Smooth muscle cell (in vitro differentiated cells): ENCODE measurements at regions not wholly inside any gene's neighbourhood (a gene's known extent, or its start where the extent isn't known, plus 50 kb on each side); places are given as distances from the start of the nearest gene placed in this dataset.

Experiments used
- DNase-seq: peaks from one replicate; lab custom pipeline; 2025; ENCODE audit not compliant: unreplicated experiment; lab: John Stamatoyannopoulos, UW
- H2AFZ ChIP-seq: fragments of 200-600 bp; sonication (generic); 2 replicates; pipeline ENCODE4 v1.6.0; 2016; ENCODE audit warnings: antibody characterized with exemption, low read depth, mild to moderate bottlenecking
- H3F3A ChIP-seq: fragments of 200-600 bp; sonication (generic); 2 replicates; pipeline ENCODE4 v1.6.0; 2017; ENCODE audit warnings: antibody characterized with exemption, low read depth
- H3K27ac ChIP-seq: fragments of 200-600 bp; sonication (generic); 2 replicates; pipeline ENCODE4 v1.5.1; 2016; ENCODE audit warnings: low read depth, mild to moderate bottlenecking
- H3K27me3 ChIP-seq: fragments of 200-600 bp; sonication (generic); 2 replicates; pipeline ENCODE4 v1.6.1; 2016; ENCODE audit warnings: low read depth, mild to moderate bottlenecking
- H3K36me3 ChIP-seq: fragments of 200-600 bp; sonication (generic); 2 replicates; pipeline ENCODE4 v1.5.1; 2016; ENCODE audit warnings: low read depth
- H3K4me1 ChIP-seq: fragments of 200-600 bp; sonication (generic); 2 replicates; pipeline ENCODE4 v1.5.1; 2016; ENCODE audit warnings: low read depth
- H3K4me2 ChIP-seq: fragments of 200-600 bp; sonication (generic); 2 replicates; pipeline ENCODE4 v1.6.0; 2016; ENCODE audit warnings: mild to moderate bottlenecking
- H3K4me3 ChIP-seq: fragments of 200-600 bp; sonication (generic); 2 replicates; pipeline ENCODE4 v1.5.1; 2016; ENCODE audit warnings: mild to moderate bottlenecking
- H3K79me2 ChIP-seq: fragments of 200-600 bp; sonication (generic); 2 replicates; pipeline ENCODE4 v1.6.0; 2016; ENCODE audit warnings: low read depth, mild to moderate bottlenecking
- H3K9ac ChIP-seq: fragments of 200-600 bp; sonication (generic); 2 replicates; pipeline ENCODE4 v1.6.0; 2016; ENCODE audit warnings: low read depth
- H3K9me3 ChIP-seq: fragments of 200-600 bp; sonication (generic); replicated peaks from 2 replicates; pipeline ENCODE4 v1.5.1; 2016; ENCODE audit warnings: low read depth
- H4K20me1 ChIP-seq: fragments of 200-600 bp; sonication (generic); 2 replicates; pipeline ENCODE4 v1.6.0; 2016; ENCODE audit warnings: low read depth
- WGBS: methylation state at CpG from one replicate; pipeline ENCODE4 v1.1.7; 2016; ENCODE audit warnings: low lambda C conversion rate; 5-methylcytosine and 5-hydroxymethylcytosine counted together
- TF ChIP-seq, protein P1 (sequence below): fragments of 200-600 bp; sonication (generic); IDR thresholded peaks from 2 replicates; pipeline ENCODE4 v1.5.1; 2017; ENCODE audit warnings: borderline replicate concordance, mild to moderate bottlenecking, antibody characterized with exemption; ENCODE audit not compliant: insufficient read depth, poor library complexity, severe bottlenecking

DNA sequence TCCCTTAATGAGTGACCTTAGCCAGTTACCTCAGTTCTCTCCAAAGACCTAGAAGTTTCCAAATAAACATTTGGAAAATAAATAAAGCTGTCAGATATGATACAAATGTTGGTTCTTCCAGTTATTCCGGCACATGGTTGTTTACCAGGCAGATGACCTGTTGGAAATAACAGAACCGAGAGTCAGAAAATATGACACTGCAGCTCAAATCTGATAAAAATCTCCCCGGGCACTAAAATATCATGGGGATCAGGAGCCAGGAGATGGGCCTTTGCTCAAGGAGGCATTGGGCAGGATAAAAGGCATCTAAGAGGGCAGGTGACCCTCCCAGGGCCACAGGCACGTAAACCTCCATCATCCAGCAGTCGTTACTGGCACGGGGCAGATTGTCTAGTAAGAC lies 164.0 kb upstream of the LYZL1 start:
- Histone ChIP-seq H4K20me1 (no peaks in the 10 kb centered on the region), H2AFZ (no peak overlapping the region), H3K4me2 (no peak overlapping the region), H3K4me1 (peaks cover 8% of the 10 kb centered on the region), H3K36me3 (no peaks in the 10 kb centered on the region), H3K9me3 (no peaks in the 10 kb centered on the region), H3K4me3 (no peak overlapping the region), H3K27ac (no peak overlapping the region), H3K79me2 (peaks cover 18% of the 10 kb centered on the region), H3F3A (peaks cover 20% of the 10 kb centered on the region), H3K27me3 (no peaks in the 10 kb centered on the region), H3K9ac (no peak overlapping the region)
- TF ChIP-seq, protein P1, sequence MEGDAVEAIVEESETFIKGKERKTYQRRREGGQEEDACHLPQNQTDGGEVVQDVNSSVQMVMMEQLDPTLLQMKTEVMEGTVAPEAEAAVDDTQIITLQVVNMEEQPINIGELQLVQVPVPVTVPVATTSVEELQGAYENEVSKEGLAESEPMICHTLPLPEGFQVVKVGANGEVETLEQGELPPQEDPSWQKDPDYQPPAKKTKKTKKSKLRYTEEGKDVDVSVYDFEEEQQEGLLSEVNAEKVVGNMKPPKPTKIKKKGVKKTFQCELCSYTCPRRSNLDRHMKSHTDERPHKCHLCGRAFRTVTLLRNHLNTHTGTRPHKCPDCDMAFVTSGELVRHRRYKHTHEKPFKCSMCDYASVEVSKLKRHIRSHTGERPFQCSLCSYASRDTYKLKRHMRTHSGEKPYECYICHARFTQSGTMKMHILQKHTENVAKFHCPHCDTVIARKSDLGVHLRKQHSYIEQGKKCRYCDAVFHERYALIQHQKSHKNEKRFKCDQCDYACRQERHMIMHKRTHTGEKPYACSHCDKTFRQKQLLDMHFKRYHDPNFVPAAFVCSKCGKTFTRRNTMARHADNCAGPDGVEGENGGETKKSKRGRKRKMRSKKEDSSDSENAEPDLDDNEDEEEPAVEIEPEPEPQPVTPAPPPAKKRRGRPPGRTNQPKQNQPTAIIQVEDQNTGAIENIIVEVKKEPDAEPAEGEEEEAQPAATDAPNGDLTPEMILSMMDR = no peak
- DNase-seq = no peak
- WGBS = 80% methylated on average over 6 of the region's 6 CpGs

DNA sequence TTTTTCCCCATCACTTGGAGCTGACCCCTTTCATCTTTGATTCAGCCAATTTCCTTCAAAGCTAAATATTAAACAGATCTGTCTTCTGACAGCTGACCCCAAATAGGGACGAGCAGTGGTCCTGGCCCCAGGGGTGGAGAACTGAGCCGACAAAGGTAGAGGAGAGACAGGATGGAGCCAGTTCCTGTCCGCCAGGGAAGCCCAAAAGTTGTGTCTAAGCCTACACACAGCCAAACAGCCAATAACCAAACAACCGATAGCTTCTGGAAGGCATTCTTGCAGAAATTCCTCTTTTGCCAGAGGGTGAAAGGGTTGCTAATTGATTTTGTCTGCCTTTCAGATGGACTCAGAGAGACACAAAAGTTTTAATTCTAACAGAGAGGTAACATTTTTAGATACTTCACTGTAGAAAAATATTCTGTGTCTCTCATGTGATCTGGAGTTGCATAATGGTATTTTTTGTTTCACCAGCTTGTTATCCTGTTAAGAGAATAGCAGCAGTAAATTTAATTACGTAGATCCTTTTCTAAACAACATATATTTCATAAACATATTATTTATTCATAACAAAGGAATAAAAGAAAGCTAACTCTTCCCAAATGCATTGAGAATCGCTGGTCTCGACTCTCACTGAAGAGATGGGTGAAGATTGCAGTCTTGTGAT lies 161.7 kb upstream of the LYZL1 start:
- no peak overlapping the region for H3K27ac ChIP-seq
- H3K27me3 ChIP-seq = no peaks in the 10 kb centered on the region
- peaks cover 8% of the 10 kb centered on the region for H3K4me1 ChIP-seq
- DNase-seq = no peak
- H3K4me3 ChIP-seq = no peak overlapping the region
- no peaks in the 10 kb centered on the region for H4K20me1 ChIP-seq
- H3K79me2 ChIP-seq = peaks cover 18% of the 10 kb centered on the region
- no peaks in the 10 kb centered on the region for H3K36me3 ChIP-seq
- TF ChIP-seq, protein P1 = no peak
- no peak overlapping the region for H3K9ac ChIP-seq
- H3F3A ChIP-seq = peaks cover 24% of the 10 kb centered on the region
- no peaks in the 10 kb centered on the region for H3K9me3 ChIP-seq
- H2AFZ ChIP-seq = peak overlapping the region; percentile 87
- WGBS = 51% methylated on average over 7 of the region's 7 CpGs
- peak overlapping the region; percentile 33 for H3K4me2 ChIP-seq

DNA sequence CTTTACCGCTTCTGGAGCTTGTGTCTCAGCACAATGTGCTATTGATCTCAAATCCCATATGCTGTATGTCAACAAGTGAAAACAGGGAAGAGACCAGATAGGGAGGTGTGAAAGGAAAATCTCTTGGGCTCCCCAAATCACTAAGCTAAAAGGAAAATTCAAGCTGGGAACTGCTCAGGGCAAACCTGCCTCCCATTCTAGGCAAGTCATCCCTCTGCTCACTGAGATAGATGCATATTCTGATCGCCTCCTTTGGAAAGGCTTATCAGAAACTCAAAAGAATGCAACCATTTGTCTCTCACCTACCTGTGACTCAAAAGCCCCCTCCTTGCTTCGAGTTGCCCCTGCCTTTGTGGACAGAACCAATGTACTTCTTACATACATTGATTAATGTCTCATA lies 161.1 kb upstream of the LYZL1 start:
- Histone ChIP-seq H2AFZ (peak overlapping the region; percentile 87), H3K79me2 (peaks cover 18% of the 10 kb centered on the region), H3K4me1 (peaks cover 8% of the 10 kb centered on the region), H3K4me2 (peak overlapping the region; percentile 33), H3K27me3 (no peaks in the 10 kb centered on the region), H3K27ac (no peak overlapping the region), H3K4me3 (no peak overlapping the region), H4K20me1 (no peaks in the 10 kb centered on the region), H3K9me3 (no peaks in the 10 kb centered on the region), H3F3A (peaks cover 27% of the 10 kb centered on the region), H3K36me3 (no peaks in the 10 kb centered on the region), H3K9ac (no peak overlapping the region)
- WGBS = 48% methylated on average over 3 of the region's 3 CpGs
- DNase-seq = no peak
- TF ChIP-seq, protein P1 = no peak

DNA sequence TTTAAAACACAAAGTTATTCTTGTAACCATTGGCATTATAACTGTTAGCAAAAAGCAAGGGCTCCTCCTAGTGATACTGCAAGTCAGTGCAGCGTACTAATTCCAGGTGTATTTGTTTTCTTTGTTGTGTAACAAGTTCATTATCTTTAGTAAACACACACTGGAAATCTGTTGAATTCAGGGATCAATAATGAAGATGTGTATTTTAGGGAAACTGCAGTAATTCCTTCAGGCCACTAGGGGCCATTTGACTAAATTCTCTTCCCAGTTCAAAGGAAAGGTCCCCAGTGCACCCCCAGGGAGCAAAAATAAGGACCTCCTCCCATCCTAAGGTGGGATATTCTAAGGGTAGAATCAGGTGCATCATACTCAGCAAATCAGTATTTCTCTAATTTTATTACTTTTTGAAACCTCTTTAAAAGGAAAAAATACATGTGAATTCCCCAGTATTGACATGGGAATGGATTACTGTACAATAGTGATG lies 158.6 kb upstream of the LYZL1 start:
- Histone ChIP-seq H3K9ac (no peak overlapping the region), H4K20me1 (no peaks in the 10 kb centered on the region), H3K4me1 (peaks cover 8% of the 10 kb centered on the region), H3K27me3 (no peaks in the 10 kb centered on the region), H3K79me2 (peaks cover 18% of the 10 kb centered on the region), H3K9me3 (no peaks in the 10 kb centered on the region), H3K36me3 (no peaks in the 10 kb centered on the region), H3K4me2 (no peak overlapping the region), H3F3A (peaks cover 34% of the 10 kb centered on the region), H3K4me3 (no peak overlapping the region), H3K27ac (peak overlapping the region; percentile 75), H2AFZ (no peak overlapping the region)
- WGBS = 38% methylated on average over 1 of the region's 1 CpG
- TF ChIP-seq, protein P1 = peak; percentile 56
- DNase-seq = no peak
